GOT3 (cell line): ENCODE measurements at regions not wholly inside any gene's neighbourhood (a gene's known extent, or its start where the extent isn't known, plus 50 kb on each side); places are given as distances from the start of the nearest gene placed in this dataset.

Experiments
- DNase-seq: peaks from one replicate; lab custom pipeline; 2025; ENCODE audit warnings: mixed read lengths; lab: John Stamatoyannopoulos, UW

- no peak for DNase-seq
Measured at GRCh38 chr5:88364991-88365390, 96.3 kb upstream of the TMEM161B start.

DNA sequence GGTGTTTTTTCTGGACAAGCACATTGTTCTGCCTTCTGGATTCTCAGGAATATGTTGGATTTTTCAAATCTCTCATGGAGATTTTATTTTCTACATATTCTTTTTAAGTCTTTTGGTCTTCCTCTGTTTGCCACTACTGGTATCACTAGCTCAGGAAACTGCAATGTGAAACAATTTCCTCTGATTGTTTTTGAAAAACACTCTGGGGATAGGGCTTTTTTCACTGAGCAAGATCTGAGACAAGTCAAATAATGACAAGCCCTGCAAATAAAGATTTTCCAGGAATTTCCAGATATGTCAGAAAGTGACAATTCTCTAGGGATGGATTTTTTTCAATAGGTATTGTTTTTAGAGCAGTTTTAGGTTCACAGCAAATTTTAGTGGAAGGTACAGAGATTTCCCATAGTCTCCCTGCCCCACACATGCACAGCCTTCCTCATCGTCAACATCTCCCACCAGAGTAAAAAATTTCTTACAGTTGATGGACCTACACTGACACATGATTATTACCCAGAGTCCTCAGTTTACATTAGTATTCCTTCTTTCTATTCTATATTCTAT lies 86.9 kb upstream of the TMEM161B start:
- DNase-seq: no peak

DNA sequence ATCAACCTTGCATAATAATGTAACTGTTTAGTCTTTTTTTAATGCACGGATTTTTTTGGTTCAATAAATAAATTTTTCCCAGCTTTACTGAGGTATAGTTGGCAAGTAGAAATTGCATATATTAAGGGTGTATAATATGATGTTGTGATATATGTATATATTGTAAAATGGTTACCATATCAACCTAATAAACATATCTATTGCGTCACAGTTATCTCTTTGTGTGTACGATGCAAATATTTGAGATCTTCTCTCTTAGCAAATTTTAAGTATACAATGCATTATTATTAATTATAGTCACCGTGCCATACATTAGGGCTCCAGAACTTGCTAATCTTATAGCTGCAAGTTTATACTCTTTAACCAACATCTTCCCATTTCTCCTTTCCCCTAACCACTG lies 57.2 kb upstream of the TMEM161B start:
- DNase-seq: no peak

DNA sequence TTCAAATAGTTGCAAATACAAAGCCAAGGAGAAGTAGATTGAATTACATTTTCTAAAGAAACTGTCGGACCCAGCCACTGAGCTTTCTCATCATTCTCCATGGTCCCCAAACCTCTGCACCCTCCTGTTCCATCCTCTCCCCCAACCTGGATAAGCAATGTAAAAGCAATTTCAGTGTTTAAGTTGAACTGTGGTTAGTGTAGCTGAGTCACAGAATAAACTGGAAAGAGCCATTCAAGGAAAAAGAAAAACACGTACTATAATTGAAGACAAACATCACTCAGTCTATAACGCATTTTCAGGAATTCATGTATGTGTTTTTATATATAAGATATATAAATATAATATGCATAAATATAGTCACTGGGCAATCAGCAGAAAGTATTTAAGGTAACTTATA lies 54.1 kb upstream of the TMEM161B start:
- no peak for DNase-seq
